Common myeloid progenitor, CD34-positive (primary cell): ENCODE measurements at regions not wholly inside any gene's neighbourhood (a gene's known extent, or its start where the extent isn't known, plus 50 kb on each side); places are given as distances from the start of the nearest gene placed in this dataset.

Experiments
- CTCF ChIA-PET: fragments of 350-600 bp; sonication (Branson Sonifier 250); formaldehyde crosslinking; loops from one replicate; lab custom pipeline; 2021; ENCODE audit warnings: antibody characterized with exemption; lab: Charles Lee
- POLR2A ChIA-PET: fragments of 350-600 bp; sonication (Branson Sonifier 250); formaldehyde crosslinking; loops from one replicate; lab custom pipeline; 2021; ENCODE audit warnings: antibody characterized with exemption; lab: Charles Lee
- DNase-seq, 3 donors: peaks; one replicate each; pipeline versions ENCODE4 v3.0.0 to v3.0.0-alpha.2; 2013
- H3K27ac ChIP-seq, 2 experiments: 1 replicate in 1 of 2; 2 replicates in 1 of 2; pipeline ENCODE4 v1.7.0; 2013; ENCODE audit warnings: inconsistent platforms in 2 of 2, low read length in 2 of 2, mild to moderate bottlenecking in 2 of 2, low read depth in 1 of 2, moderate library complexity in 1 of 2; ENCODE audit not compliant: severe bottlenecking in 2 of 2, insufficient read depth in 1 of 2, poor library complexity in 1 of 2
- H3K27me3 ChIP-seq, 5 experiments: replicated peaks in 2 of 5; 1 replicate in 3 of 5; 2 replicates in 2 of 5; pipeline versions ENCODE4 v1.6.1 to v1.7.0; 2013; ENCODE audit warnings: low read length in 4 of 5, mild to moderate bottlenecking in 2 of 5, moderate library complexity in 2 of 5, inconsistent platforms in 1 of 5; ENCODE audit not compliant: insufficient read depth in 5 of 5, control insufficient read depth in 4 of 5
- H3K36me3 ChIP-seq, 4 experiments: 1 replicate in 2 of 4; 2 replicates in 2 of 4; pipeline versions ENCODE4 v1.6.1 to v1.7.0; 2013; ENCODE audit warnings: low read length in 3 of 4, control low read depth in 1 of 4, mild to moderate bottlenecking in 1 of 4; ENCODE audit not compliant: control insufficient read depth in 4 of 4, insufficient read depth in 4 of 4
- H3K4me1 ChIP-seq, 4 experiments: 1 replicate in 3 of 4; 2 replicates in 1 of 4; pipeline versions ENCODE4 v1.6.1 to v1.7.1; 2013; ENCODE audit warnings: low read length in 3 of 4, mild to moderate bottlenecking in 3 of 4, control low read depth in 1 of 4, inconsistent platforms in 1 of 4, moderate library complexity in 1 of 4; ENCODE audit not compliant: control insufficient read depth in 4 of 4, insufficient read depth in 4 of 4; ENCODE audit errors: control extremely low read depth in 1 of 4
- H3K4me3 ChIP-seq, 7 experiments: 1 replicate in 4 of 7; 2 replicates in 3 of 7; pipeline versions ENCODE4 v1.5.1 to v1.7.0; 2013; ENCODE audit warnings: mild to moderate bottlenecking in 7 of 7, low read length in 6 of 7, moderate library complexity in 6 of 7, inconsistent platforms in 2 of 7, low read depth in 2 of 7, control low read depth in 1 of 7; ENCODE audit not compliant: insufficient read depth in 4 of 7, control insufficient read depth in 1 of 7; ENCODE audit errors: extremely low read depth in 1 of 7
- H3K9me3 ChIP-seq, 5 experiments: 1 replicate in 4 of 5; 2 replicates in 1 of 5; pipeline versions ENCODE4 v1.6.1 to v1.7.1; 2013; ENCODE audit warnings: low read length in 4 of 5, mild to moderate bottlenecking in 2 of 5, inconsistent platforms in 1 of 5, low read depth in 1 of 5, moderate library complexity in 1 of 5; ENCODE audit not compliant: control insufficient read depth in 4 of 5, insufficient read depth in 2 of 5; ENCODE audit errors: control extremely low read depth in 1 of 5
- WGBS: methylation state at CpG from one replicate; pipeline ENCODE4 v1.1.5; 2013; ENCODE audit not compliant: insufficient coverage; 5-methylcytosine and 5-hydroxymethylcytosine counted together

- Histone ChIP-seq H3K9me3 (no peaks in the 10 kb centered on the region), H3K27me3 (no peaks in the 10 kb centered on the region), H3K4me1 (no peaks in the 10 kb centered on the region), H3K4me3 (no peak overlapping the region), H3K27ac (no peak overlapping the region), H3K36me3 (no peaks in the 10 kb centered on the region)
- no peak for DNase-seq
- ChIA-PET POLR2A (no interaction called here), CTCF (no interaction called here)
- 94% methylated on average over 2 of the region's 4 CpGs for whole genome bisulfite sequencing
Observed at GRCh38 chr18:22513721-22514481, 96.2 kb upstream of the CTAGE1 start.

GRCh38 chr18:22514655-22515054 is 96.9 kb upstream of the CTAGE1 start:
- WGBS, result 100% methylated on average over 3 of the region's 4 CpGs
- H3K4me1 ChIP-seq, result no peaks in the 10 kb centered on the region
- no peaks in the 10 kb centered on the region for H3K9me3 ChIP-seq
- ChIA-PET POLR2A (no interaction called here), CTCF (no interaction called here)
- no peaks in the 10 kb centered on the region for H3K27me3 ChIP-seq
- H3K27ac ChIP-seq, result no peak overlapping the region
- no peaks in the 10 kb centered on the region for H3K36me3 ChIP-seq
- no peak overlapping the region for H3K4me3 ChIP-seq
- no peak for DNase-seq

GRCh38 chr18:22515250-22515649 is 97.5 kb upstream of the CTAGE1 start:
- Histone ChIP-seq H3K4me3 (no peak overlapping the region), H3K9me3 (no peaks in the 10 kb centered on the region), H3K36me3 (no peaks in the 10 kb centered on the region), H3K27me3 (no peaks in the 10 kb centered on the region), H3K4me1 (no peaks in the 10 kb centered on the region), H3K27ac (no peak overlapping the region)
- ChIA-PET CTCF (no interaction called here), POLR2A (no interaction called here)
- no peak for DNase-seq
- WGBS, result 90% methylated on average over 6 of the region's 9 CpGs

GRCh38 chr18:22517356-22517755 is 99.6 kb upstream of the CTAGE1 start:
- no peak overlapping the region for H3K4me3 ChIP-seq
- H3K9me3 ChIP-seq, result no peaks in the 10 kb centered on the region
- ChIA-PET CTCF (interaction anchor here (0.5 kb wide), 1 partner anchor 18 kb away, joined by 3 read pairs; no protein-coding TSS in a partner anchor), POLR2A (no interaction called here)
- no peak for DNase-seq
- no peaks in the 10 kb centered on the region for H3K36me3 ChIP-seq
- no peaks in the 10 kb centered on the region for H3K27me3 ChIP-seq
- H3K27ac ChIP-seq, result no peak overlapping the region
- WGBS, result 40% methylated on average over 1 of the region's 2 CpGs
- H3K4me1 ChIP-seq, result no peaks in the 10 kb centered on the region

GRCh38 chr18:22521026-22521707 is 103.5 kb upstream of the CTAGE1 start:
- no peak overlapping the region for H3K4me3 ChIP-seq
- no peaks in the 10 kb centered on the region for H3K36me3 ChIP-seq

GRCh38 chr18:22523481-22523880 is 105.8 kb upstream of the CTAGE1 start:
- no peak for DNase-seq
- ChIA-PET CTCF (no interaction called here), POLR2A (no interaction called here)
- Histone ChIP-seq H3K36me3 (no peaks in the 10 kb centered on the region), H3K4me3 (no peak overlapping the region), H3K9me3 (no peaks in the 10 kb centered on the region), H3K4me1 (peaks cover 0 to 8% (median 0%) of the 10 kb centered on the region in 4 experiments), H3K27me3 (peaks cover 0 to 2% (median 0%) of the 10 kb centered on the region in 5 experiments), H3K27ac (no peak overlapping the region)
- no CpG with 5 or more reads among the region's 2 CpGs for WGBS

More at GRCh38 chr18:22521026-22521707, 103.5 kb upstream of the CTAGE1 start:
- Histone ChIP-seq H3K9me3 (no peaks in the 10 kb centered on the region), H3K27ac (no peak overlapping the region), H3K4me1 (peaks cover 0 to 8% (median 0%) of the 10 kb centered on the region in 4 experiments), H3K27me3 (peaks cover 0 to 2% (median 0%) of the 10 kb centered on the region in 5 experiments)
- DNase-seq, result no peak
- ChIA-PET CTCF (no interaction called here), POLR2A (no interaction called here)
- 62% methylated on average over 6 of the region's 6 CpGs for WGBS

- no peaks in the 10 kb centered on the region for H3K36me3 ChIP-seq
- no peak overlapping the region for H3K4me3 ChIP-seq
- peaks cover 0 to 8% (median 0%) of the 10 kb centered on the region in 4 experiments for H3K4me1 ChIP-seq
- ChIA-PET CTCF (interaction anchor here (0.6 kb wide), 1 partner anchor 781 kb away, joined by 3 read pairs; no protein-coding TSS in a partner anchor), POLR2A (no interaction called here)
- peaks cover 0 to 2% (median 0%) of the 10 kb centered on the region in 5 experiments for H3K27me3 ChIP-seq
- H3K27ac ChIP-seq, result no peak overlapping the region
- no peaks in the 10 kb centered on the region for H3K9me3 ChIP-seq
- DNase-seq, result no peak
- WGBS, result 90% methylated on average over 2 of the region's 6 CpGs
Observed at GRCh38 chr18:22524783-22525182, 107.1 kb upstream of the CTAGE1 start.
